SJSA1 (cell line): ENCODE measurements at regions not wholly inside any gene's neighbourhood (a gene's known extent, or its start where the extent isn't known, plus 50 kb on each side); places are given as distances from the start of the nearest gene placed in this dataset.

Experiments
- DNase-seq, 2 experiments: peaks; one replicate each; pipeline ENCODE4 v3.0.0-alpha.2; 2015 to 2020; ENCODE audit warnings: low spot score in 2 of 2, low read depth in 1 of 2
- H3K27ac ChIP-seq: fragments of 250-450 bp; sonication (Bioruptor Pico); 2 replicates; pipeline ENCODE4 v1.5.1; 2020; ENCODE audit warnings: mild to moderate bottlenecking, moderate library complexity
- H3K27me3 ChIP-seq: fragments of 250-450 bp; sonication (Bioruptor Pico); replicated peaks from 2 replicates; pipeline ENCODE4 v1.5.1; 2020; ENCODE audit warnings: mild to moderate bottlenecking, moderate library complexity
- H3K36me3 ChIP-seq: fragments of 250-450 bp; sonication (Bioruptor Pico); 2 replicates; pipeline ENCODE4 v1.5.1; 2020; ENCODE audit warnings: mild to moderate bottlenecking
- H3K4me1 ChIP-seq: fragments of 250-450 bp; sonication (Bioruptor Pico); replicated peaks from 2 replicates; pipeline ENCODE4 v1.6.1; 2021; ENCODE audit warnings: mild to moderate bottlenecking
- H3K4me3 ChIP-seq: fragments of 250-450 bp; sonication (Bioruptor Pico); 2 replicates; pipeline ENCODE4 v1.5.1; 2020; ENCODE audit warnings: mild to moderate bottlenecking
- H3K9me3 ChIP-seq: fragments of 250-450 bp; sonication (Bioruptor Pico); replicated peaks from 2 replicates; pipeline ENCODE4 v1.5.1; 2020; ENCODE audit warnings: mild to moderate bottlenecking

GRCh38 chr9:118091226-118091625, 387.0 kb downstream of the TLR4 start:
- no peaks in the 10 kb centered on the region for H3K9me3 ChIP-seq
- no peak overlapping the region for H3K4me3 ChIP-seq
- DNase-seq, result no peak
- H3K27ac ChIP-seq, result no peak overlapping the region
- H3K4me1 ChIP-seq, result no peaks in the 10 kb centered on the region
- no peaks in the 10 kb centered on the region for H3K36me3 ChIP-seq
- H3K27me3 ChIP-seq, result no peaks in the 10 kb centered on the region

GRCh38 chr9:118091711-118092500, 387.7 kb downstream of the TLR4 start:
- H3K9me3 ChIP-seq, result no peaks in the 10 kb centered on the region
- H3K27me3 ChIP-seq, result no peaks in the 10 kb centered on the region
- H3K4me1 ChIP-seq, result no peaks in the 10 kb centered on the region
- H3K27ac ChIP-seq, result no peak overlapping the region
- no peak overlapping the region for H3K4me3 ChIP-seq
- H3K36me3 ChIP-seq, result no peaks in the 10 kb centered on the region
- no peak for DNase-seq

- no peak overlapping the region for H3K27ac ChIP-seq
- H3K4me3 ChIP-seq, result no peak overlapping the region
- no peaks in the 10 kb centered on the region for H3K36me3 ChIP-seq
- H3K4me1 ChIP-seq, result no peaks in the 10 kb centered on the region
- no peaks in the 10 kb centered on the region for H3K9me3 ChIP-seq
- H3K27me3 ChIP-seq, result no peaks in the 10 kb centered on the region
- DNase-seq, result no peak
These were observed 390.2 kb downstream of the TLR4 start for GRCh38 chr9:118094387-118094786.

GRCh38 chr9:118100529-118101419, 396.6 kb downstream of the TLR4 start:
- DNase-seq, result no peak
- Histone ChIP-seq H3K36me3 (no peaks in the 10 kb centered on the region), H3K4me1 (no peaks in the 10 kb centered on the region), H3K4me3 (no peak overlapping the region), H3K27ac (no peak overlapping the region), H3K27me3 (no peaks in the 10 kb centered on the region), H3K9me3 (no peaks in the 10 kb centered on the region)

GRCh38 chr9:118104363-118104762, 400.2 kb downstream of the TLR4 start:
- Histone ChIP-seq H3K27ac (no peak overlapping the region), H3K4me1 (no peaks in the 10 kb centered on the region), H3K36me3 (no peaks in the 10 kb centered on the region), H3K9me3 (no peaks in the 10 kb centered on the region), H3K27me3 (no peaks in the 10 kb centered on the region), H3K4me3 (no peak overlapping the region)
- DNase-seq, result no peak

- Histone ChIP-seq H3K27ac (no peak overlapping the region), H3K4me3 (no peak overlapping the region), H3K27me3 (no peaks in the 10 kb centered on the region), H3K36me3 (no peaks in the 10 kb centered on the region), H3K4me1 (no peaks in the 10 kb centered on the region), H3K9me3 (no peaks in the 10 kb centered on the region)
- DNase-seq, result no peak
These were observed 404.8 kb downstream of the TLR4 start for GRCh38 chr9:118108971-118109370.

GRCh38 chr9:118109542-118109941, 405.3 kb downstream of the TLR4 start:
- Histone ChIP-seq H3K4me1 (no peaks in the 10 kb centered on the region), H3K4me3 (no peak overlapping the region), H3K27ac (no peak overlapping the region), H3K9me3 (no peaks in the 10 kb centered on the region), H3K36me3 (no peaks in the 10 kb centered on the region), H3K27me3 (no peaks in the 10 kb centered on the region)
- no peak for DNase-seq

- DNase-seq, result peak in 1 of 2 experiments; percentile 22
- H3K9me3 ChIP-seq, result no peaks in the 10 kb centered on the region
These were observed 417.2 kb downstream of the TLR4 start for GRCh38 chr9:118121361-118121760.

GRCh38 chr9:118128313-118128712, 424.1 kb downstream of the TLR4 start:
- Histone ChIP-seq H3K27me3 (no peaks in the 10 kb centered on the region), H3K9me3 (no peaks in the 10 kb centered on the region), H3K4me3 (no peak overlapping the region), H3K27ac (no peak overlapping the region), H3K4me1 (no peaks in the 10 kb centered on the region), H3K36me3 (no peaks in the 10 kb centered on the region)
- DNase-seq, result no peak

More at GRCh38 chr9:118121361-118121760, 417.2 kb downstream of the TLR4 start:
- no peaks in the 10 kb centered on the region for H3K36me3 ChIP-seq
- no peaks in the 10 kb centered on the region for H3K4me1 ChIP-seq
- peak overlapping the region; percentile 34; the same call in 1 of the 2 replicates for H3K27ac ChIP-seq
- no peak overlapping the region for H3K4me3 ChIP-seq
- no peaks in the 10 kb centered on the region for H3K27me3 ChIP-seq

- H3K4me3 ChIP-seq, result no peak overlapping the region
- no peaks in the 10 kb centered on the region for H3K9me3 ChIP-seq
- no peak overlapping the region for H3K27ac ChIP-seq
- DNase-seq, result no peak
- H3K4me1 ChIP-seq, result no peaks in the 10 kb centered on the region
- no peaks in the 10 kb centered on the region for H3K36me3 ChIP-seq
- H3K27me3 ChIP-seq, result no peaks in the 10 kb centered on the region
These were observed 425.3 kb downstream of the TLR4 start for GRCh38 chr9:118129541-118129940.

- no peak for DNase-seq
- no peaks in the 10 kb centered on the region for H3K4me1 ChIP-seq
- no peaks in the 10 kb centered on the region for H3K27me3 ChIP-seq
- no peaks in the 10 kb centered on the region for H3K9me3 ChIP-seq
- no peaks in the 10 kb centered on the region for H3K36me3 ChIP-seq
- no peak overlapping the region for H3K4me3 ChIP-seq
- H3K27ac ChIP-seq, result no peak overlapping the region
These were observed 444.8 kb downstream of the TLR4 start for GRCh38 chr9:118148990-118149389.

- no peak for DNase-seq
- Histone ChIP-seq H3K4me3 (no peak overlapping the region), H3K9me3 (no peaks in the 10 kb centered on the region), H3K36me3 (no peaks in the 10 kb centered on the region), H3K27ac (no peak overlapping the region), H3K4me1 (no peaks in the 10 kb centered on the region), H3K27me3 (no peaks in the 10 kb centered on the region)
These were observed 452.6 kb downstream of the TLR4 start for GRCh38 chr9:118156846-118157245.

- no peak for DNase-seq
- H3K27me3 ChIP-seq, result no peaks in the 10 kb centered on the region
- H3K36me3 ChIP-seq, result no peaks in the 10 kb centered on the region
- no peaks in the 10 kb centered on the region for H3K4me1 ChIP-seq
- H3K9me3 ChIP-seq, result no peaks in the 10 kb centered on the region
- H3K27ac ChIP-seq, result no peak overlapping the region
- H3K4me3 ChIP-seq, result no peak overlapping the region
These were observed 458.5 kb downstream of the TLR4 start for GRCh38 chr9:118162716-118163115.

GRCh38 chr9:118163751-118164150, 459.5 kb downstream of the TLR4 start:
- no peaks in the 10 kb centered on the region for H3K4me1 ChIP-seq
- no peaks in the 10 kb centered on the region for H3K9me3 ChIP-seq
- no peak overlapping the region for H3K27ac ChIP-seq
- no peaks in the 10 kb centered on the region for H3K27me3 ChIP-seq
- DNase-seq, result no peak
- no peaks in the 10 kb centered on the region for H3K36me3 ChIP-seq
- H3K4me3 ChIP-seq, result no peak overlapping the region
